DND-41 (cell line): ENCODE measurements at regions not wholly inside any gene's neighbourhood (a gene's known extent, or its start where the extent isn't known, plus 50 kb on each side); places are given as distances from the start of the nearest gene placed in this dataset.

Source experiments
- ATAC-seq: fragments of 200-7000 bp; cut with Tn5 transposase; 3 replicates; pipeline ENCODE4 v1.9.1; 2021; ENCODE audit warnings: low read depth; ENCODE audit not compliant: insufficient read depth
- DNase-seq: peaks from one replicate; pipeline ENCODE4 v3.0.0-alpha.2; 2020
- H2AFZ ChIP-seq: 2 replicates; pipeline ENCODE4 v1.6.0; 2012; ENCODE audit warnings: low read depth, low read length
- H3K27ac ChIP-seq: 2 replicates; pipeline ENCODE4 v1.5.1; 2012; ENCODE audit warnings: low read length, inconsistent platforms
- H3K27me3 ChIP-seq: fragments of 200-600 bp; sonication (generic); 2 replicates; pipeline ENCODE4 v1.6.0; 2012; ENCODE audit warnings: low read length, mild to moderate bottlenecking, inconsistent platforms; ENCODE audit not compliant: insufficient read depth, poor library complexity
- H3K36me3 ChIP-seq: 2 replicates; pipeline ENCODE4 v1.5.1; 2012; ENCODE audit warnings: low read length, inconsistent platforms; ENCODE audit not compliant: insufficient read depth
- H3K4me1 ChIP-seq: 2 replicates; pipeline ENCODE4 v1.5.1; 2012; ENCODE audit warnings: mild to moderate bottlenecking, low read length; ENCODE audit not compliant: insufficient read depth
- H3K4me2 ChIP-seq: 2 replicates; pipeline ENCODE4 v1.6.0; 2012; ENCODE audit warnings: mild to moderate bottlenecking, moderate library complexity, low read length, inconsistent platforms; ENCODE audit not compliant: insufficient read depth
- H3K4me3 ChIP-seq, 2 experiments: fragments of 200-600 bp in 1 of 2; shearing (Covaris generic) in 1 of 2; 2 replicates each; pipeline ENCODE4 v1.5.1; 2012 to 2016; ENCODE audit warnings: inconsistent platforms in 2 of 2, low read length in 2 of 2, mild to moderate bottlenecking in 2 of 2, low read depth in 1 of 2, moderate library complexity in 1 of 2
- H3K79me2 ChIP-seq: 2 replicates; pipeline ENCODE4 v1.6.0; 2012; ENCODE audit warnings: low read length, inconsistent platforms; ENCODE audit not compliant: insufficient read depth
- H3K9ac ChIP-seq: 2 replicates; pipeline ENCODE4 v1.6.0; 2012; ENCODE audit warnings: low read depth, mild to moderate bottlenecking, inconsistent platforms, low read length, moderate library complexity
- H3K9me3 ChIP-seq: 2 replicates; pipeline ENCODE4 v1.5.1; 2012; ENCODE audit warnings: low read length, moderate library complexity, mild to moderate bottlenecking, inconsistent platforms; ENCODE audit not compliant: insufficient read depth, severe bottlenecking
- H4K20me1 ChIP-seq: 2 replicates; pipeline ENCODE4 v1.6.0; 2012; ENCODE audit warnings: low read length; ENCODE audit not compliant: insufficient read depth
- EZH2 ChIP-seq: IDR thresholded peaks from 3 replicates; pipeline ENCODE4 v1.6.1; 2012; ENCODE audit warnings: borderline replicate concordance, low read depth, mild to moderate bottlenecking, moderate library complexity, low read length, inconsistent platforms; ENCODE audit not compliant: severe bottlenecking
- TF ChIP-seq, protein P1 (sequence below): IDR thresholded peaks from 2 replicates; pipeline ENCODE4 v1.5.1; 2012; ENCODE audit warnings: borderline replicate concordance, low read length, moderate library complexity, mild to moderate bottlenecking; ENCODE audit not compliant: poor library complexity, severe bottlenecking; ENCODE audit errors: extremely low read depth

DNA sequence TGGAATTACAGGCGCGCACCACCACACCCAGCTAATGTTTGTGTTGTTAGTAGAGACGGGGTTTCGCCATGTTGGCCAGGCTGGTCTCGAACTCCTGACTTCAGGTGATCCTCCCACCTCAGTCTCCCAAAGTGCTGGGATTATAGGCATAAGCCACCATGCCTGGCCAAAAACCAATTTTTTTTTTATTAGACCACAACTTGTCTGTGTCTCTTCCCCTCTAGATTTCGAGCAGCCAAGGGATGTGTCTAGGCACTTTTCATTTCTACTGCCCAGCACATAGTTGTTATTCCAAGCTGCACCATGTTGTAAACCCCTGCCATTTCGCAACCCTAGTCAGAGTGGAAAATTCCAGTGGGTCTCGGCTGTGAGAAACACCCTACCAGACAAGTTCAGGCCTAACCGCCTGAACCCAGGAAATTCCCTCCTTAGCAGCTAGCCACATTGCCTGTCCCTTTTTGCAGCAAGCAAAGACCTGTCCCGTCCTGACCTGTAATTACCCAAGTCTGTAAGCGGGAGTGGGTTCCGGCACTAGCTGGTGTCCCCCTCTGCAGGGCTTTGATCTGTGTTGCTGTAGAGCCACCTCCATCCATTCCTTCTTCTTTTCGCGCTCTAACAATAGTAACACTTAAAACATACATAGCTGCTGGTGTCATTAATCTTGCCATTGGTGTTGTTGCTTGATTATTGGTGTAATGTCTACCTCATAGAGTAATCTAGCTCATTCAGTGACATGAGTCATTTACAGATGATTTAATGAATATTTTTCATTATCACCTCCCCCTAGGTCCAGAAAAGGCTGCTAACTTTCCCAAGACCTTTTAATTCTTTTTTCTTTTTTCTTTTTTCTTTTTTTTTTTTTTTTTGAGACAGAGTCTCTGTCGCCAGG, 77.3 kb upstream of the ATF7IP2 start:
- H4K20me1 ChIP-seq, result no peaks in the 10 kb centered on the region
- H3K79me2 ChIP-seq, result no peaks in the 10 kb centered on the region
- H3K9me3 ChIP-seq, result no peaks in the 10 kb centered on the region
- no peaks in the 10 kb centered on the region for H3K27me3 ChIP-seq
- ATAC-seq (no peak), DNase-seq (no peak)
- H3K27ac ChIP-seq, result no peak overlapping the region
- H3K9ac ChIP-seq, result no peak overlapping the region
- H3K4me2 ChIP-seq, result no peak overlapping the region
- H3K4me3 ChIP-seq, result no peak overlapping the region
- TF ChIP-seq, protein P1, sequence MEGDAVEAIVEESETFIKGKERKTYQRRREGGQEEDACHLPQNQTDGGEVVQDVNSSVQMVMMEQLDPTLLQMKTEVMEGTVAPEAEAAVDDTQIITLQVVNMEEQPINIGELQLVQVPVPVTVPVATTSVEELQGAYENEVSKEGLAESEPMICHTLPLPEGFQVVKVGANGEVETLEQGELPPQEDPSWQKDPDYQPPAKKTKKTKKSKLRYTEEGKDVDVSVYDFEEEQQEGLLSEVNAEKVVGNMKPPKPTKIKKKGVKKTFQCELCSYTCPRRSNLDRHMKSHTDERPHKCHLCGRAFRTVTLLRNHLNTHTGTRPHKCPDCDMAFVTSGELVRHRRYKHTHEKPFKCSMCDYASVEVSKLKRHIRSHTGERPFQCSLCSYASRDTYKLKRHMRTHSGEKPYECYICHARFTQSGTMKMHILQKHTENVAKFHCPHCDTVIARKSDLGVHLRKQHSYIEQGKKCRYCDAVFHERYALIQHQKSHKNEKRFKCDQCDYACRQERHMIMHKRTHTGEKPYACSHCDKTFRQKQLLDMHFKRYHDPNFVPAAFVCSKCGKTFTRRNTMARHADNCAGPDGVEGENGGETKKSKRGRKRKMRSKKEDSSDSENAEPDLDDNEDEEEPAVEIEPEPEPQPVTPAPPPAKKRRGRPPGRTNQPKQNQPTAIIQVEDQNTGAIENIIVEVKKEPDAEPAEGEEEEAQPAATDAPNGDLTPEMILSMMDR, result no peak
- TF ChIP-seq EZH2, result no peak
- no peaks in the 10 kb centered on the region for H3K36me3 ChIP-seq
- H3K4me1 ChIP-seq, result no peaks in the 10 kb centered on the region
- H2AFZ ChIP-seq, result no peak overlapping the region

DNA sequence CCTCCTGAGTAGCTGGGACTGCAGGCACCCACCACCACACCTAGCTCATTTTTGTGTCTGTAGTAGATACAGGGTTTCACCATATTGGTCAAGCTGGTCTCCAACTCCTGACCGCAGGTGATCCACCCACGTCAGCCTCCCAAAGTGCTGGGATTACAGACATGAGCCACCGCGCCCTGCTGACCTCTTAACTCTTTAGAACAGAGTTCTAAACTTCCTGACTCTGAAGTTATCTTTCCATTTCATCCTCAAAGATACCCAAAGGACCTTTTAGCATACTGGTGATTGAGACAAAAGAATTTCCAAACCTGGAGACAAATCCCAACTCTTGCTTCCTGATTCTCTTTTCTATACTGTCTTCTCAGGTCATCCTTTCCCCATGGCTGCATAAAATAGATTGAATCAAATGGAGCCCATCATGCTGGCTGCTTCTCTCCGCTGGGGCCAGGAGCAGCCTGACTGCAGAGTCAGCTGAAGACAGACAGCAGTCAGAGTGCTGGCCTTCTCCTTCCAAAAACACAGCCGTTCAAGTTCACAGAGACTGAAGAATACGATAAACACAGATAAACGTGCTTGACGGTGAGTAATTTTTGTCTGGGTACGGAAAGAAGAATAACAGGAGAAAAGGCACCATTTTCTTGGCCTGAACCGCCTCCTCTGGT, 76.5 kb upstream of the ATF7IP2 start:
- Histone ChIP-seq H2AFZ (0 out of 2 replicates have a peak overlapping the region, but pooled peaks have one; percentile 53), H3K4me3 (no peak overlapping the region), H3K36me3 (no peaks in the 10 kb centered on the region), H3K27me3 (no peaks in the 10 kb centered on the region), H3K4me2 (no peak overlapping the region), H3K79me2 (no peaks in the 10 kb centered on the region), H3K4me1 (no peaks in the 10 kb centered on the region), H3K9me3 (no peaks in the 10 kb centered on the region), H3K9ac (no peak overlapping the region), H3K27ac (no peak overlapping the region), H4K20me1 (no peaks in the 10 kb centered on the region)
- TF ChIP-seq, protein P1, result no peak
- TF ChIP-seq EZH2, result no peak
- DNase-seq (no peak), ATAC-seq (no peak)

DNA sequence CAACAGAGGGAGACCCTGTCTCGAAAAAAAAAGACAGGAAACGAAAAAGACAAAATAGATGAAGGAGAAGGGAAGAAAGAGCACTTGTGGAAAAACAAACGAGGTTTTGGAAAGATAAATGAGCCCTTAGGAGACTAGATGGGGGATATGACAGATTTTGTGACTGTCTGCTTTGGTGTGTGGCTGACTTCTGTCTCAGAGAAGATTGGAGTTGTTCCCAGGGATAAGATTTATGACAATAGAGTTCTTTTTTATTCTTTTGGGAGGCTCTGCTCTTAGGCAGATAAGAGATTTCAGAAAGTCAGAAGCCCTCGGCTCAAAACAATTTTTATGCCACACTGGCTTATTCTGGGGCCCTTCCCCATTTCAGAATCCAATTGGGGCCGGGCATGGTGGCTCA, 73.9 kb upstream of the ATF7IP2 start:
- TF ChIP-seq, protein P1, result no peak
- TF ChIP-seq EZH2, result no peak
- H4K20me1 ChIP-seq, result no peaks in the 10 kb centered on the region
- H3K79me2 ChIP-seq, result no peaks in the 10 kb centered on the region
- no peak overlapping the region for H2AFZ ChIP-seq
- ATAC-seq (no peak), DNase-seq (no peak)
- no peak overlapping the region for H3K4me2 ChIP-seq
- H3K9me3 ChIP-seq, result no peaks in the 10 kb centered on the region
- no peak overlapping the region for H3K9ac ChIP-seq
- H3K36me3 ChIP-seq, result no peaks in the 10 kb centered on the region
- H3K27me3 ChIP-seq, result no peaks in the 10 kb centered on the region
- no peaks in the 10 kb centered on the region for H3K4me1 ChIP-seq
- no peak overlapping the region for H3K27ac ChIP-seq
- no peak overlapping the region for H3K4me3 ChIP-seq
